Naive thymus-derived CD4-positive, alpha-beta T cell (primary cell): ENCODE measurements at regions not wholly inside any gene's neighbourhood (a gene's known extent, or its start where the extent isn't known, plus 50 kb on each side); places are given as distances from the start of the nearest gene placed in this dataset.

Experiments
- ATAC-seq: fragments of 150-1000 bp; cut with Tn5 transposase; 2 replicates; pipeline ENCODE4 v1.10.0; 2021; ENCODE audit warnings: mild to moderate bottlenecking, moderate library complexity
- CTCF ChIA-PET: fragments of 350-600 bp; sonication (Branson Sonifier 250); formaldehyde crosslinking; loops from one replicate; lab custom pipeline; 2021; ENCODE audit warnings: antibody characterized with exemption; lab: Charles Lee
- POLR2A ChIA-PET: fragments of 350-600 bp; sonication (Branson Sonifier 250); formaldehyde crosslinking; loops from one replicate; lab custom pipeline; 2021; ENCODE audit warnings: antibody characterized with exemption, inconsistent platforms; lab: Charles Lee
- DNase-seq, 9 donors: peaks; one replicate each; pipeline versions ENCODE4 v3.0.0 to v3.0.0-alpha.2; 2020 to 2022; ENCODE audit warnings: mixed read lengths in 1 of 9
- H3K27ac ChIP-seq: one replicate; pipeline ENCODE4 v1.7.0; 2013; ENCODE audit warnings: mild to moderate bottlenecking, low read depth, low read length, moderate library complexity
- H3K27me3 ChIP-seq, 2 donors: one replicate each; pipeline ENCODE4 v1.7.0; 2013; ENCODE audit warnings: low read length in 2 of 2, mild to moderate bottlenecking in 2 of 2, moderate library complexity in 2 of 2; ENCODE audit not compliant: control insufficient read depth in 2 of 2, insufficient read depth in 2 of 2
- H3K36me3 ChIP-seq, 3 experiments: 1 replicate in 2 of 3; 2 replicates in 1 of 3; pipeline ENCODE4 v1.7.0; 2013; ENCODE audit warnings: low read length in 3 of 3, mild to moderate bottlenecking in 3 of 3, moderate library complexity in 1 of 3; ENCODE audit not compliant: insufficient read depth in 3 of 3, control insufficient read depth in 2 of 3
- H3K4me1 ChIP-seq, 2 donors: one replicate each; pipeline ENCODE4 v1.7.0; 2013; ENCODE audit warnings: low read length in 2 of 2, mild to moderate bottlenecking in 2 of 2, moderate library complexity in 1 of 2; ENCODE audit not compliant: control insufficient read depth in 2 of 2, insufficient read depth in 2 of 2
- H3K4me3 ChIP-seq: 2 replicates; pipeline ENCODE4 v1.7.0; 2013; ENCODE audit warnings: mild to moderate bottlenecking, low read length
- H3K9me3 ChIP-seq, 3 experiments: 1 replicate in 2 of 3; 2 replicates in 1 of 3; pipeline ENCODE4 v1.7.0; 2013; ENCODE audit warnings: low read length in 3 of 3; ENCODE audit not compliant: control insufficient read depth in 2 of 3
- H3K27ac Mint-ChIP-seq, 9 donors: one replicate each; pipeline ENCODE4 v1.8.0; 2020 to 2022; ENCODE audit warnings: mixed read lengths in 9 of 9, mild to moderate bottlenecking in 8 of 9, moderate library complexity in 5 of 9, inconsistent platforms in 2 of 9
- H3K27me3 Mint-ChIP-seq, 5 donors: one replicate each; pipeline ENCODE4 v1.8.0; 2021 to 2022; ENCODE audit warnings: mixed read lengths in 5 of 5, mild to moderate bottlenecking in 1 of 5
- H3K36me3 Mint-ChIP-seq, 5 donors: one replicate each; pipeline ENCODE4 v1.8.0; 2020 to 2022; ENCODE audit warnings: mixed read lengths in 5 of 5, mild to moderate bottlenecking in 3 of 5, inconsistent platforms in 1 of 5
- H3K4me1 Mint-ChIP-seq, 7 donors: one replicate each; pipeline ENCODE4 v1.8.0; 2020 to 2022; ENCODE audit warnings: mixed read lengths in 7 of 7, mild to moderate bottlenecking in 3 of 7, inconsistent platforms in 1 of 7
- H3K4me3 Mint-ChIP-seq, 10 donors: one replicate each; pipeline ENCODE4 v1.8.0; 2020 to 2022; ENCODE audit warnings: mild to moderate bottlenecking in 10 of 10, mixed read lengths in 10 of 10, moderate library complexity in 6 of 10, inconsistent platforms in 2 of 10
- H3K9me3 Mint-ChIP-seq, 11 donors: one replicate each; pipeline ENCODE4 v1.8.0; 2020 to 2022; ENCODE audit warnings: mixed read lengths in 11 of 11, mild to moderate bottlenecking in 4 of 11, inconsistent platforms in 1 of 11, moderate library complexity in 1 of 11
- intact Hi-C, 2 donors: fragments of 100-400 bp; cut with micrococcal nuclease; formaldehyde crosslinking; loops; one replicate each; pipeline ENCODE4 v1.15.1; 2023

- Mint-ChIP-seq H3K27me3 (peaks cover 0 to 5% (median under 1%) of the 10 kb centered on the region in 5 donors), H3K9me3 (peaks cover 0 to 18% (median 9%) of the 10 kb centered on the region in 11 donors), H3K4me1 (no peaks in the 10 kb centered on the region), H3K36me3 (peaks cover 0 to 4% (median 0%) of the 10 kb centered on the region in 5 donors), H3K4me3 (no peak overlapping the region), H3K27ac (no peak overlapping the region)
- POLR2A ChIA-PET, result no interaction called here
- Histone ChIP-seq H3K4me3 (no peak overlapping the region), H3K27ac (no peak overlapping the region), H3K36me3 (no peaks in the 10 kb centered on the region), H3K27me3 (no peaks in the 10 kb centered on the region), H3K4me1 (no peaks in the 10 kb centered on the region), H3K9me3 (no peaks in the 10 kb centered on the region)
- ATAC-seq, result no peak
- no peak for DNase-seq
- intact Hi-C loops, result no loop called here
- CTCF ChIA-PET, result no interaction called here
Observed at GRCh38 chr12:28079539-28079938, 107.0 kb upstream of the PTHLH start.

GRCh38 chr12:28082096-28082495 is 108.2 kb upstream of the CCDC91 start:
- H3K4me1 ChIP-seq, result no peaks in the 10 kb centered on the region
- no peaks in the 10 kb centered on the region for H3K9me3 ChIP-seq
- ATAC-seq, result no peak
- no peaks in the 10 kb centered on the region for H3K27me3 ChIP-seq
- Mint-ChIP-seq H3K4me3 (no peak overlapping the region), H3K9me3 (peaks cover 0 to 4% (median 1%) of the 10 kb centered on the region in 11 donors), H3K36me3 (no peaks in the 10 kb centered on the region), H3K27me3 (peaks cover 4 to 18% (median 12%) of the 10 kb centered on the region in 5 donors), H3K4me1 (peaks cover 0 to 6% (median 0%) of the 10 kb centered on the region in 7 donors), H3K27ac (no peak overlapping the region)
- intact Hi-C loops, result no loop called here
- no peaks in the 10 kb centered on the region for H3K36me3 ChIP-seq
- POLR2A ChIA-PET, result no interaction called here
- CTCF ChIA-PET, result no interaction called here
- DNase-seq, result no peak
- H3K4me3 ChIP-seq, result no peak overlapping the region
- no peak overlapping the region for H3K27ac ChIP-seq

- peaks cover 0 to 6% (median 5%) of the 10 kb centered on the region in 7 donors for H3K4me1 Mint-ChIP-seq
- CTCF ChIA-PET, result interaction anchor here (0.6 kb wide), 1 partner anchor 212 kb away, joined by 3 read pairs; no protein-coding TSS in a partner anchor
- no peaks in the 10 kb centered on the region for H3K36me3 ChIP-seq
Observed at GRCh38 chr12:28083840-28084678, 106.2 kb upstream of the CCDC91 start.

GRCh38 chr12:28086521-28087155 is 103.6 kb upstream of the CCDC91 start:
- intact Hi-C loops, result no loop called here
- H3K9me3 Mint-ChIP-seq, result peaks cover 0 to 2% (median 0%) of the 10 kb centered on the region in 11 donors
- ATAC-seq, result no peak
- ChIA-PET POLR2A (no interaction called here), CTCF (no interaction called here)
- H3K9me3 ChIP-seq, result no peaks in the 10 kb centered on the region
- no peak overlapping the region for H3K27ac ChIP-seq
- no peaks in the 10 kb centered on the region for H3K36me3 Mint-ChIP-seq
- no peak overlapping the region for H3K4me3 Mint-ChIP-seq
- no peak overlapping the region for H3K27ac Mint-ChIP-seq
- H3K4me3 ChIP-seq, result no peak overlapping the region
- no peak for DNase-seq
- H3K36me3 ChIP-seq, result no peaks in the 10 kb centered on the region
- no peaks in the 10 kb centered on the region for H3K27me3 ChIP-seq
- no peaks in the 10 kb centered on the region for H3K4me1 ChIP-seq
- peaks cover 0 to 14% (median 6%) of the 10 kb centered on the region in 7 donors for H3K4me1 Mint-ChIP-seq
- peaks cover 4 to 20% (median 12%) of the 10 kb centered on the region in 5 donors for H3K27me3 Mint-ChIP-seq

More at GRCh38 chr12:28083840-28084678, 106.2 kb upstream of the CCDC91 start:
- no peaks in the 10 kb centered on the region for H3K27me3 ChIP-seq
- intact Hi-C loops, result no loop called here
- H3K4me3 Mint-ChIP-seq, result no peak overlapping the region
- H3K27ac ChIP-seq, result no peak overlapping the region
- H3K36me3 Mint-ChIP-seq, result no peaks in the 10 kb centered on the region
- POLR2A ChIA-PET, result no interaction called here
- H3K9me3 Mint-ChIP-seq, result peaks cover 0 to 3% (median 0%) of the 10 kb centered on the region in 11 donors
- H3K4me1 ChIP-seq, result no peaks in the 10 kb centered on the region
- H3K9me3 ChIP-seq, result no peaks in the 10 kb centered on the region
- H3K4me3 ChIP-seq, result no peak overlapping the region
- no peak overlapping the region for H3K27ac Mint-ChIP-seq
- peaks cover 4 to 19% (median 12%) of the 10 kb centered on the region in 5 donors for H3K27me3 Mint-ChIP-seq
- ATAC-seq, result no peak
- no peak for DNase-seq

- Histone ChIP-seq H3K4me1 (no peaks in the 10 kb centered on the region), H3K9me3 (no peaks in the 10 kb centered on the region), H3K36me3 (no peaks in the 10 kb centered on the region), H3K27me3 (no peaks in the 10 kb centered on the region), H3K4me3 (no peak overlapping the region), H3K27ac (no peak overlapping the region)
- CTCF ChIA-PET, result no interaction called here
- Mint-ChIP-seq H3K27ac (no peak overlapping the region), H3K36me3 (no peaks in the 10 kb centered on the region), H3K9me3 (peaks cover 0 to 2% (median 0%) of the 10 kb centered on the region in 11 donors), H3K4me1 (peaks cover 0 to 14% (median 6%) of the 10 kb centered on the region in 7 donors), H3K27me3 (peaks cover 4 to 18% (median 12%) of the 10 kb centered on the region in 5 donors), H3K4me3 (no peak overlapping the region)
- POLR2A ChIA-PET, result no interaction called here
- intact Hi-C loops, result no loop called here
- no peak for ATAC-seq
- no peak for DNase-seq
Observed at GRCh38 chr12:28088566-28089272, 101.5 kb upstream of the CCDC91 start.

- peaks cover 0 to 14% (median 6%) of the 10 kb centered on the region in 7 donors for H3K4me1 Mint-ChIP-seq
- CTCF ChIA-PET, result no interaction called here
- H3K4me3 Mint-ChIP-seq, result no peak overlapping the region
- no peak overlapping the region for H3K27ac Mint-ChIP-seq
- H3K9me3 ChIP-seq, result no peaks in the 10 kb centered on the region
- no peak for ATAC-seq
- H3K36me3 Mint-ChIP-seq, result no peaks in the 10 kb centered on the region
- DNase-seq, result no peak
- no peaks in the 10 kb centered on the region for H3K4me1 ChIP-seq
- intact Hi-C loops, result no loop called here
- H3K9me3 Mint-ChIP-seq, result peaks cover 0 to 2% (median 0%) of the 10 kb centered on the region in 11 donors
- no peak overlapping the region for H3K4me3 ChIP-seq
- no peaks in the 10 kb centered on the region for H3K27me3 ChIP-seq
- H3K36me3 ChIP-seq, result no peaks in the 10 kb centered on the region
- POLR2A ChIA-PET, result no interaction called here
- H3K27me3 Mint-ChIP-seq, result peaks cover 4 to 18% (median 12%) of the 10 kb centered on the region in 5 donors
- no peak overlapping the region for H3K27ac ChIP-seq
Observed at GRCh38 chr12:28089338-28089737, 100.9 kb upstream of the CCDC91 start.
